8988T (cell line): ENCODE measurements at regions not wholly inside any gene's neighbourhood (a gene's known extent, or its start where the extent isn't known, plus 50 kb on each side); places are given as distances from the start of the nearest gene placed in this dataset.
A peak's percentile ranks its signal among the peaks of the same experiment; 100 is the strongest.

Source experiments
- DNase-seq: peaks from one replicate; pipeline ENCODE4 v3.0.0; 2011

- DNase-seq: no peak
These were observed 305.0 kb downstream of the EFNB2 start for GRCh38 chr13:106230450-106230849.

- no peak for DNase-seq
These were observed 310.3 kb downstream of the EFNB2 start for GRCh38 chr13:106225126-106225525.

- DNase-seq: no peak
These were observed 315.3 kb downstream of the EFNB2 start for GRCh38 chr13:106220211-106220610.

GRCh38 chr13:106213028-106213757, 322.3 kb downstream of the EFNB2 start:
- DNase-seq: no peak

- no peak for DNase-seq
These were observed 323.0 kb downstream of the EFNB2 start for GRCh38 chr13:106212386-106213010.

- no peak for DNase-seq
These were observed 325.1 kb downstream of the EFNB2 start for GRCh38 chr13:106210324-106210723.

GRCh38 chr13:106205871-106206270, 329.6 kb downstream of the EFNB2 start:
- DNase-seq: no peak

GRCh38 chr13:106197496-106197895, 338.0 kb downstream of the EFNB2 start:
- no peak for DNase-seq

- no peak for DNase-seq
These were observed 347.9 kb downstream of the EFNB2 start for GRCh38 chr13:106187501-106188095.

- no peak for DNase-seq
These were observed 348.4 kb downstream of the EFNB2 start for GRCh38 chr13:106187101-106187500.

GRCh38 chr13:106186366-106187030, 349.0 kb downstream of the EFNB2 start:
- no peak for DNase-seq

- DNase-seq: no peak
These were observed 350.7 kb downstream of the EFNB2 start for GRCh38 chr13:106184790-106185189.

GRCh38 chr13:106183410-106184065, 351.9 kb downstream of the EFNB2 start:
- no peak for DNase-seq

GRCh38 chr13:106182404-106182803, 353.1 kb downstream of the EFNB2 start:
- DNase-seq: peak; percentile 11

- no peak for DNase-seq
These were observed 356.6 kb downstream of the EFNB2 start for GRCh38 chr13:106178816-106179215.

- no peak for DNase-seq
These were observed 358.3 kb downstream of the EFNB2 start for GRCh38 chr13:106177146-106177545.

- no peak for DNase-seq
These were observed 359.3 kb downstream of the EFNB2 start for GRCh38 chr13:106176117-106176516.

- DNase-seq: no peak
These were observed 361.4 kb downstream of the EFNB2 start for GRCh38 chr13:106173891-106174610.

- no peak for DNase-seq
These were observed 362.1 kb downstream of the EFNB2 start for GRCh38 chr13:106173346-106173745.

GRCh38 chr13:106172176-106172905, 363.1 kb downstream of the EFNB2 start:
- no peak for DNase-seq

- no peak for DNase-seq
These were observed 372.0 kb downstream of the EFNB2 start for GRCh38 chr13:106163426-106163825.

- no peak for DNase-seq
These were observed 374.3 kb downstream of the EFNB2 start for GRCh38 chr13:106161146-106161545.
